ENCODE measurements at regions not wholly inside any gene's neighbourhood (a gene's known extent, or its start where the extent isn't known, plus 50 kb on each side); places are given as distances from the start of the nearest gene placed in this dataset.

- TF ChIP-seq TEAD4 (IDR thresholded peaks at IDR 0.05; ENCODE audit: low read length) (no peak), TEAD4 (CRISPR knock-in tag; IDR thresholded peaks at IDR 0.05; ENCODE audit: borderline replicate concordance) (no peak), CSDE1 (IDR thresholded peaks at IDR 0.05) (no peak), ZFP1 (CRISPR knock-in tag; IDR thresholded peaks at IDR 0.05) (no peak), NCOA2 (IDR thresholded peaks at IDR 0.05; ENCODE audit: partially characterized antibody in 2 of 2) (no peak), CREB1 (IDR thresholded peaks at IDR 0.05) (no peak), CREB1 (CRISPR knock-in tag; IDR thresholded peaks at IDR 0.05) (no peak), NONO (IDR thresholded peaks at IDR 0.05; ENCODE audit: low read depth in 2 of 2, low read length in 1 of 2) (no peak), SRF (CRISPR knock-in tag; IDR thresholded peaks at IDR 0.05) (no peak), GTF2F1 (IDR thresholded peaks at IDR 0.05; ENCODE audit: low read depth, low read length) (no peak), CTCF (IDR thresholded peaks at IDR 0.05 in 2 of 3, conservative IDR thresholded peaks at IDR 0.05 in 1 of 3; ENCODE audit: insufficient read depth in 2 of 3, low read depth in 1 of 3, low read length in 3 of 3) (no peak), KDM4B (IDR thresholded peaks at IDR 0.05; ENCODE audit: borderline replicate concordance in 2 of 2, low read depth in 1 of 2) (no peak), SMC3 (conservative IDR thresholded peaks at IDR 0.05; ENCODE audit: insufficient read depth, low read depth, low read length) (no peak), KLF16 (IDR thresholded peaks at IDR 0.05) (no peak), MAFK (IDR thresholded peaks at IDR 0.05; ENCODE audit: low read length) (no peak), ZNF384 (IDR thresholded peaks at IDR 0.05; ENCODE audit: low read depth, low read length) (no peak)
These were observed 99.1 kb downstream of the JCAD start for GRCh38 chr10:29960261-29960660.

All from K562 (cell line).